GM12878 (cell line): ENCODE measurements at regions not wholly inside any gene's neighbourhood (a gene's known extent, or its start where the extent isn't known, plus 50 kb on each side); places are given as distances from the start of the nearest gene placed in this dataset.

Source experiments
- ATAC-seq: fragments of 200-7000 bp; cut with Tn5 transposase; 3 replicates; pipeline ENCODE4 v1.9.1; 2020; ENCODE audit warnings: mild to moderate bottlenecking, moderate library complexity
- BruUV-seq: library from RNA; stranded (reverse); fragments of 400-500 nt; replicated peaks from 2 replicates; lab custom pipeline; 2021; lab: Mats Ljungman, UMichigan
- CTCF ChIA-PET: fragments of 300-600 bp; sonication (Branson Sonifier 250); formaldehyde crosslinking; extraction: SDS; loops from one replicate; lab custom pipeline; 2021; ENCODE audit warnings: inconsistent platforms; lab: Yijun Ruan, JAX
- POLR2A ChIA-PET: fragments of 350-600 bp; formaldehyde crosslinking; extraction: SDS; loops from one replicate; lab custom pipeline; 2021; ENCODE audit warnings: inconsistent platforms; lab: Charles Lee
- RAD21 ChIA-PET: fragments of 300-600 bp; sonication (Branson Sonifier 250); formaldehyde crosslinking; loops from one replicate; lab custom pipeline; 2023; ENCODE audit warnings: antibody characterized with exemption; ENCODE audit not compliant: unreplicated experiment; lab: Charles Lee
- SMC1A ChIA-PET: fragments of 300-600 bp; sonication (Branson Sonifier 250); formaldehyde crosslinking; loops from one replicate; lab custom pipeline; 2023; ENCODE audit not compliant: unreplicated experiment, uncharacterized antibody; lab: Charles Lee
- DNase-seq: peaks from one replicate; pipeline ENCODE4 v3.0.0-alpha.2; 2011; ENCODE audit warnings: low read depth, low spot score
- FAIRE-seq: peaks from 3 replicates; lab custom pipeline; 2011; peaks lifted over from hg19 to GRCh38; lab: Jason Lieb, UNC
- H2AFZ ChIP-seq: 2 replicates; pipeline ENCODE4 v1.6.0; 2011; ENCODE audit warnings: low read depth, low read length, control low read depth; ENCODE audit not compliant: control insufficient read depth
- H3K27ac ChIP-seq: 2 replicates; pipeline ENCODE4 v1.5.1; 2011; ENCODE audit warnings: control low read depth; ENCODE audit not compliant: control insufficient read depth, insufficient read depth
- H3K27me3 ChIP-seq, 2 experiments: replicated peaks in 1 of 2; 2 replicates each; pipeline versions ENCODE4 v1.6.0 to v1.6.1; 2011; ENCODE audit warnings: low read length in 1 of 2; ENCODE audit not compliant: control insufficient read depth in 2 of 2, insufficient read depth in 2 of 2
- H3K36me3 ChIP-seq, 2 experiments: 2 replicates each; pipeline ENCODE4 v1.5.1; 2011; ENCODE audit warnings: low read length in 1 of 2; ENCODE audit not compliant: control insufficient read depth in 2 of 2, insufficient read depth in 2 of 2
- H3K4me1 ChIP-seq: 2 replicates; pipeline ENCODE4 v1.6.1; 2011; ENCODE audit warnings: mild to moderate bottlenecking, low read length, moderate library complexity, mixed read lengths; ENCODE audit not compliant: control insufficient read depth, insufficient read depth
- H3K4me2 ChIP-seq: 2 replicates; pipeline ENCODE4 v1.6.0; 2011; ENCODE audit warnings: control low read depth; ENCODE audit not compliant: control insufficient read depth, insufficient read depth
- H3K4me3 ChIP-seq: fragments of 200-600 bp; sonication (generic); 2 replicates; pipeline ENCODE4 v1.5.1; 2016
- H3K79me2 ChIP-seq: 2 replicates; pipeline ENCODE4 v1.6.0; 2011; ENCODE audit warnings: low read length; ENCODE audit not compliant: control insufficient read depth, insufficient read depth
- H3K9ac ChIP-seq: 2 replicates; pipeline ENCODE4 v1.8.0; 2011; ENCODE audit warnings: low read length, control low read depth, mixed read lengths; ENCODE audit not compliant: control insufficient read depth, insufficient read depth
- H3K9me3 ChIP-seq: replicated peaks from 3 replicates; pipeline ENCODE4 v1.5.1; 2011; ENCODE audit warnings: mild to moderate bottlenecking, low read length; ENCODE audit not compliant: control insufficient read depth, insufficient read depth
- H4K20me1 ChIP-seq: 2 replicates; pipeline ENCODE4 v1.6.0; 2011; ENCODE audit not compliant: control insufficient read depth, insufficient read depth
- BACH1 ChIP-seq: fragments of 450-650 bp; IDR thresholded peaks from 2 replicates; pipeline ENCODE4 v1.6.1; 2017; ENCODE audit warnings: mild to moderate bottlenecking, borderline replicate concordance
- BCL11A ChIP-seq: IDR thresholded peaks from 2 replicates; pipeline ENCODE4 v1.6.1; 2011; ENCODE audit warnings: low read depth, low read length
- BCL3 ChIP-seq: IDR thresholded peaks from 2 replicates; pipeline ENCODE4 v1.6.1; 2011; ENCODE audit warnings: borderline replicate concordance, low read depth, mild to moderate bottlenecking, moderate library complexity, low read length; ENCODE audit not compliant: insufficient read depth, poor library complexity, severe bottlenecking
- GABPA ChIP-seq: IDR thresholded peaks from 2 replicates; pipeline ENCODE4 v1.6.1; 2014; ENCODE audit warnings: antibody characterized with exemption, low read depth, mild to moderate bottlenecking, inconsistent platforms
- MTA2 ChIP-seq: fragments of 450-650 bp; IDR thresholded peaks from 2 replicates; pipeline ENCODE4 v1.6.1; 2016; ENCODE audit warnings: low read depth, mild to moderate bottlenecking, moderate library complexity
- NFXL1 ChIP-seq: fragments of 450-650 bp; IDR thresholded peaks from 2 replicates; pipeline ENCODE4 v1.6.1; 2017; ENCODE audit warnings: antibody characterized with exemption, mild to moderate bottlenecking, borderline replicate concordance
- NR2F1 ChIP-seq: fragments of 450-650 bp; conservative IDR thresholded peaks from 2 replicates; pipeline ENCODE4 v1.6.1; 2017; ENCODE audit warnings: mild to moderate bottlenecking
- SREBF2 ChIP-seq: IDR thresholded peaks from 2 replicates; pipeline ENCODE4 v1.6.1; 2012; ENCODE audit warnings: mild to moderate bottlenecking, low read length
- TCF3 ChIP-seq: IDR thresholded peaks from 2 replicates; pipeline ENCODE4 v1.6.1; 2012; ENCODE audit warnings: low read depth, mild to moderate bottlenecking, low read length, borderline replicate concordance; ENCODE audit not compliant: insufficient read depth
- ZBTB11 ChIP-seq: fragments of 450-650 bp; formaldehyde crosslinking; IDR thresholded peaks from 2 replicates; pipeline ENCODE4 v1.5.0; 2022; ENCODE audit warnings: mild to moderate bottlenecking, missing genetic modification characterization
- WGBS: methylation state at CpG from one replicate; pipeline ENCODE4 v1.1.6; 2016; ENCODE audit warnings: low lambda C conversion rate; ENCODE audit not compliant: insufficient replicate concordance, insufficient coverage; ENCODE audit errors: missing lambda C conversion rate; 5-methylcytosine and 5-hydroxymethylcytosine counted together
- in situ Hi-C: fragments of 300-500 bp; cut with MboI; formaldehyde crosslinking; loops from 9 replicates; pipeline ENCODE4 v1.14.3; 2018; ENCODE audit warnings: mixed read lengths
- intact Hi-C: fragments of 100-400 bp; cut with micrococcal nuclease; formaldehyde crosslinking; loops from one replicate; pipeline ENCODE4 v1.14.2; 2022; ENCODE audit not compliant: unreplicated experiment
- TF ChIP-seq, protein P1 (sequence below): fragments of 450-650 bp; IDR thresholded peaks from 2 replicates; pipeline ENCODE4 v1.6.1; 2014; ENCODE audit warnings: mild to moderate bottlenecking
- TF ChIP-seq, protein P2 (sequence below): IDR thresholded peaks from 2 replicates; pipeline ENCODE4 v1.6.1; 2011; ENCODE audit warnings: low read depth, mild to moderate bottlenecking, low read length, moderate library complexity, borderline replicate concordance; ENCODE audit errors: extremely low read depth

- DNase-seq (no peak), FAIRE-seq (no peak), ATAC-seq (no peak)
- 0% methylated on average over 2 of the region's 2 CpGs for WGBS
- BruUV-seq = no TSS peak
- no peak for TF ChIP-seq TCF3
- TF ChIP-seq, protein P1, sequence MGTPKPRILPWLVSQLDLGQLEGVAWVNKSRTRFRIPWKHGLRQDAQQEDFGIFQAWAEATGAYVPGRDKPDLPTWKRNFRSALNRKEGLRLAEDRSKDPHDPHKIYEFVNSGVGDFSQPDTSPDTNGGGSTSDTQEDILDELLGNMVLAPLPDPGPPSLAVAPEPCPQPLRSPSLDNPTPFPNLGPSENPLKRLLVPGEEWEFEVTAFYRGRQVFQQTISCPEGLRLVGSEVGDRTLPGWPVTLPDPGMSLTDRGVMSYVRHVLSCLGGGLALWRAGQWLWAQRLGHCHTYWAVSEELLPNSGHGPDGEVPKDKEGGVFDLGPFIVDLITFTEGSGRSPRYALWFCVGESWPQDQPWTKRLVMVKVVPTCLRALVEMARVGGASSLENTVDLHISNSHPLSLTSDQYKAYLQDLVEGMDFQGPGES = no peak
- no peak for TF ChIP-seq GABPA
- TF ChIP-seq, protein P2, sequence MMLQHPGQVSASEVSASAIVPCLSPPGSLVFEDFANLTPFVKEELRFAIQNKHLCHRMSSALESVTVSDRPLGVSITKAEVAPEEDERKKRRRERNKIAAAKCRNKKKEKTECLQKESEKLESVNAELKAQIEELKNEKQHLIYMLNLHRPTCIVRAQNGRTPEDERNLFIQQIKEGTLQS = no peak
- TF ChIP-seq BCL11A = no peak
- TF ChIP-seq MTA2 = no peak
- TF ChIP-seq BCL3 = no peak
- TF ChIP-seq ZBTB11 (CRISPR knock-in tag) = no peak
- TF ChIP-seq NR2F1 = no peak
- TF ChIP-seq NFXL1 = no peak
- TF ChIP-seq SREBF2 = no peak
- TF ChIP-seq BACH1 = no peak
- RAD21 ChIA-PET = no interaction called here
- no peak overlapping the region for H3K4me2 ChIP-seq
- CTCF ChIA-PET = no interaction called here
- H3K27ac ChIP-seq = no peak overlapping the region
- H4K20me1 ChIP-seq = no peaks in the 10 kb centered on the region
- SMC1A ChIA-PET = no interaction called here
- POLR2A ChIA-PET = no interaction called here
- in situ Hi-C loops (no loop called here), intact Hi-C loops (no loop called here)
- H3K9ac ChIP-seq = no peak overlapping the region
- H2AFZ ChIP-seq = no peak overlapping the region
- H3K9me3 ChIP-seq = no peaks in the 10 kb centered on the region
- H3K4me3 ChIP-seq = no peak overlapping the region
- no peaks in the 10 kb centered on the region for H3K79me2 ChIP-seq
- no peaks in the 10 kb centered on the region for H3K27me3 ChIP-seq
- no peaks in the 10 kb centered on the region for H3K36me3 ChIP-seq
- no peaks in the 10 kb centered on the region for H3K4me1 ChIP-seq
Observed at GRCh38 chr13:89375839-89376238, 1704.7 kb downstream of the SLITRK5 start.
